ENCODE measurements at regions not wholly inside any gene's neighbourhood (a gene's known extent, or its start where the extent isn't known, plus 50 kb on each side); places are given as distances from the start of the nearest gene placed in this dataset.

GRCh38 chr4:108450236-108450898, 170.0 kb upstream of the RPL34 start:
- Histone ChIP-seq H3K9me3 (ENCODE audit: low read depth) (no peaks in the 10 kb centered on the region), H3K27ac (no peak overlapping the region), H3K4me1 (ENCODE audit: low read depth) (no peaks in the 10 kb centered on the region), H3K4me3 (no peak overlapping the region), H3K27me3 (no peaks in the 10 kb centered on the region), H3K36me3 (no peaks in the 10 kb centered on the region)
- DNase-seq (ENCODE audit: low read depth in 1 of 2, low spot score in 1 of 2), result no peak
- no peak for TF ChIP-seq CTCF (IDR thresholded peaks at IDR 0.05; ENCODE audit: low read depth, low read length)

- Histone ChIP-seq H3K9me3 (ENCODE audit: low read depth) (no peaks in the 10 kb centered on the region), H3K36me3 (no peaks in the 10 kb centered on the region), H3K27me3 (no peaks in the 10 kb centered on the region), H3K4me1 (ENCODE audit: low read depth) (no peaks in the 10 kb centered on the region), H3K27ac (no peak overlapping the region), H3K4me3 (no peak overlapping the region)
- no peak for DNase-seq (ENCODE audit: low read depth in 1 of 2, low spot score in 1 of 2)
- no peak for TF ChIP-seq CTCF (IDR thresholded peaks at IDR 0.05; ENCODE audit: low read depth, low read length)
Measured at GRCh38 chr4:108449129-108449528, 171.2 kb upstream of the RPL34 start.

- TF ChIP-seq CTCF (IDR thresholded peaks at IDR 0.05; ENCODE audit: low read depth, low read length), result no peak
- no peaks in the 10 kb centered on the region for H3K27me3 ChIP-seq
- H3K9me3 ChIP-seq (ENCODE audit: low read depth), result no peaks in the 10 kb centered on the region
- no peak for DNase-seq (ENCODE audit: low read depth in 1 of 2, low spot score in 1 of 2)
- no peaks in the 10 kb centered on the region for H3K4me1 ChIP-seq (ENCODE audit: low read depth)
- no peak overlapping the region for H3K27ac ChIP-seq
- H3K4me3 ChIP-seq, result no peak overlapping the region
- no peaks in the 10 kb centered on the region for H3K36me3 ChIP-seq
Measured at GRCh38 chr4:108446556-108446955, 173.8 kb upstream of the RPL34 start.

- H3K36me3 ChIP-seq, result no peaks in the 10 kb centered on the region
- no peaks in the 10 kb centered on the region for H3K4me1 ChIP-seq (ENCODE audit: low read depth)
- DNase-seq (ENCODE audit: low read depth in 1 of 2, low spot score in 1 of 2), result no peak
- no peaks in the 10 kb centered on the region for H3K9me3 ChIP-seq (ENCODE audit: low read depth)
- H3K27me3 ChIP-seq, result no peaks in the 10 kb centered on the region
- H3K27ac ChIP-seq, result no peak overlapping the region
- no peak for TF ChIP-seq CTCF (IDR thresholded peaks at IDR 0.05; ENCODE audit: low read depth, low read length)
- no peak overlapping the region for H3K4me3 ChIP-seq
Measured at GRCh38 chr4:108445716-108446115, 174.7 kb upstream of the RPL34 start.

- no peak for DNase-seq (ENCODE audit: low read depth in 1 of 2, low spot score in 1 of 2)
- TF ChIP-seq CTCF (IDR thresholded peaks at IDR 0.05; ENCODE audit: low read depth, low read length), result no peak
- Histone ChIP-seq H3K36me3 (no peaks in the 10 kb centered on the region), H3K27ac (no peak overlapping the region), H3K27me3 (no peaks in the 10 kb centered on the region), H3K4me1 (ENCODE audit: low read depth) (no peaks in the 10 kb centered on the region), H3K9me3 (ENCODE audit: low read depth) (no peaks in the 10 kb centered on the region), H3K4me3 (no peak overlapping the region)
Measured at GRCh38 chr4:108443585-108443984, 176.8 kb upstream of the RPL34 start.

All from cardiac muscle cell (in vitro differentiated cells and primary cell).